ENCODE measurements at regions not wholly inside any gene's neighbourhood (a gene's known extent, or its start where the extent isn't known, plus 50 kb on each side); places are given as distances from the start of the nearest gene placed in this dataset.

DNA sequence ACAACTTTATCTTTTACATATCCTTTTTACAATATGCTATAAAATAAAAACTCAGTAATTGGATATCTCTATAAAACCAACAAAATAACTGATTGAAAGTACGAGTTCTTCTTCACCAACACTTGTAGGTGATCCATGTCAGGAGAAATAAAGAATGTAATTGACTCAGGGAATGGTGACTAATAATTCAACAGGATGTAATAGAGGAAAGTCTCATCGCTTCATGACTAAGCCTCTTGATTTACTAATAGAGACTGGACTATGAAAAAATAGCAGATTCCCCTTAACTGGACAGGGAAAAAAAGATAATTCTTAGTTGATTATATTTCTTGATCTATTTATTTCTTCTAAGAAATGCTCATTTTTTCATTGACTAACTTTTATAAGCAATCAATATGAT is 507.7 kb upstream of the PTGER4 start:
- no peak for TF ChIP-seq EP300 (IDR thresholded peaks at IDR 0.05)
- TF ChIP-seq, protein P1, sequence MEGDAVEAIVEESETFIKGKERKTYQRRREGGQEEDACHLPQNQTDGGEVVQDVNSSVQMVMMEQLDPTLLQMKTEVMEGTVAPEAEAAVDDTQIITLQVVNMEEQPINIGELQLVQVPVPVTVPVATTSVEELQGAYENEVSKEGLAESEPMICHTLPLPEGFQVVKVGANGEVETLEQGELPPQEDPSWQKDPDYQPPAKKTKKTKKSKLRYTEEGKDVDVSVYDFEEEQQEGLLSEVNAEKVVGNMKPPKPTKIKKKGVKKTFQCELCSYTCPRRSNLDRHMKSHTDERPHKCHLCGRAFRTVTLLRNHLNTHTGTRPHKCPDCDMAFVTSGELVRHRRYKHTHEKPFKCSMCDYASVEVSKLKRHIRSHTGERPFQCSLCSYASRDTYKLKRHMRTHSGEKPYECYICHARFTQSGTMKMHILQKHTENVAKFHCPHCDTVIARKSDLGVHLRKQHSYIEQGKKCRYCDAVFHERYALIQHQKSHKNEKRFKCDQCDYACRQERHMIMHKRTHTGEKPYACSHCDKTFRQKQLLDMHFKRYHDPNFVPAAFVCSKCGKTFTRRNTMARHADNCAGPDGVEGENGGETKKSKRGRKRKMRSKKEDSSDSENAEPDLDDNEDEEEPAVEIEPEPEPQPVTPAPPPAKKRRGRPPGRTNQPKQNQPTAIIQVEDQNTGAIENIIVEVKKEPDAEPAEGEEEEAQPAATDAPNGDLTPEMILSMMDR (IDR thresholded peaks at IDR 0.05) = no peak
- no peak for TF ChIP-seq POLR2AphosphoS5 (IDR thresholded peaks at IDR 0.05)
- TF ChIP-seq POLR2A (IDR thresholded peaks at IDR 0.05) = no peak
- WGBS = 88% methylated on average over 2 of the region's 2 CpGs
- no peaks in the 10 kb centered on the region for H3K4me1 ChIP-seq
- H3K9me3 ChIP-seq = peaks cover 7% of the 10 kb centered on the region
- DNase-seq (ENCODE audit: low spot score in 2 of 2) = no peak
- H3K36me3 ChIP-seq = no peaks in the 10 kb centered on the region
- no peak overlapping the region for H3K27ac ChIP-seq
- no peaks in the 10 kb centered on the region for H3K27me3 ChIP-seq
- no peak overlapping the region for H3K4me3 ChIP-seq

DNA sequence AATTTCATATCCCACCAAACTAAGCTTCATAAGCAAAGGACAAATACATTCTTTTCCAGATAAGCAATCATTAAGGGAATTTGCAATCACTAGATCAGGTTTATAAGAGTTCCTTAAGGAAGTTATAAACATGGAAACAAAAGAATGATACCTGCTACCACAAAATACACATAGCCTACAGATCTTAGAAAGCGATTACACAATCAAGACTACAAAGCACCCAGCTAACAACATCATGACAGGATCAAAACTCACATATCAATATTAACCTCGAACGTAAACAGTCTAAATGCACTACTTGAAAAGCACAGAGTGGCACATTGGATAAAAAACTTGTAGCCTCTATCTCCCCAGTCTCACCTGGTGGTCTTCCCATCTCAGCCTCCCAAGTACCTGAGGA is 512.4 kb upstream of the PTGER4 start:
- no peaks in the 10 kb centered on the region for H3K4me1 ChIP-seq
- H3K27ac ChIP-seq = no peak overlapping the region
- no peak overlapping the region for H3K4me3 ChIP-seq
- no peaks in the 10 kb centered on the region for H3K27me3 ChIP-seq
- no peak for DNase-seq (ENCODE audit: low spot score in 2 of 2)
- WGBS = 89% methylated on average over 3 of the region's 3 CpGs
- H3K36me3 ChIP-seq = no peaks in the 10 kb centered on the region
- H3K9me3 ChIP-seq = peaks cover 6% of the 10 kb centered on the region
- TF ChIP-seq EP300 (IDR thresholded peaks at IDR 0.05) (no peak), POLR2A (IDR thresholded peaks at IDR 0.05) (no peak), POLR2AphosphoS5 (IDR thresholded peaks at IDR 0.05) (no peak)
- TF ChIP-seq, protein P1 (IDR thresholded peaks at IDR 0.05) = no peak

DNA sequence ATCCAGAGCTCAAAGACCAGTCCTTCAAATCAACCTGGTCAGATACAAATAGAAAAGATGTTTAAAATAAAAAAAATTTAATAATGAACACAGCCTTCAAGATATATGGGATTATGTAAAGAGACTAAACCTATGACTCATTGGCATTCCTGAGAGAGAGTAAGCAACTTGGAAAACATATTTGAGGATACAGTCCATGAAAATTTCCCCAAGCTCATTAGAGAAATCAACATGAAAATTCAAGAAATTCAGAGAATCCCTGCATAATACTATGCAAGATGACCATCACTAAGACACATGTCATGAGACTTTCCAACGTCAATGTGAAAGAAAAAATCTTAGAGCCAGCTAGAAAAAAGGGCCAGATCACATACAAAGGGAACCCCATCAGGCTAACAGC is 512.9 kb upstream of the PTGER4 start:
- TF ChIP-seq POLR2A (IDR thresholded peaks at IDR 0.05) (no peak), EP300 (IDR thresholded peaks at IDR 0.05) (no peak), POLR2AphosphoS5 (IDR thresholded peaks at IDR 0.05) (no peak)
- TF ChIP-seq, protein P1 (IDR thresholded peaks at IDR 0.05) = no peak
- Histone ChIP-seq H3K27ac (no peak overlapping the region), H3K36me3 (no peaks in the 10 kb centered on the region), H3K4me3 (no peak overlapping the region), H3K4me1 (no peaks in the 10 kb centered on the region), H3K9me3 (peaks cover 6% of the 10 kb centered on the region), H3K27me3 (no peaks in the 10 kb centered on the region)
- DNase-seq (ENCODE audit: low spot score in 2 of 2) = no peak
- WGBS = 96% methylated on average over 1 of the region's 1 CpG

DNA sequence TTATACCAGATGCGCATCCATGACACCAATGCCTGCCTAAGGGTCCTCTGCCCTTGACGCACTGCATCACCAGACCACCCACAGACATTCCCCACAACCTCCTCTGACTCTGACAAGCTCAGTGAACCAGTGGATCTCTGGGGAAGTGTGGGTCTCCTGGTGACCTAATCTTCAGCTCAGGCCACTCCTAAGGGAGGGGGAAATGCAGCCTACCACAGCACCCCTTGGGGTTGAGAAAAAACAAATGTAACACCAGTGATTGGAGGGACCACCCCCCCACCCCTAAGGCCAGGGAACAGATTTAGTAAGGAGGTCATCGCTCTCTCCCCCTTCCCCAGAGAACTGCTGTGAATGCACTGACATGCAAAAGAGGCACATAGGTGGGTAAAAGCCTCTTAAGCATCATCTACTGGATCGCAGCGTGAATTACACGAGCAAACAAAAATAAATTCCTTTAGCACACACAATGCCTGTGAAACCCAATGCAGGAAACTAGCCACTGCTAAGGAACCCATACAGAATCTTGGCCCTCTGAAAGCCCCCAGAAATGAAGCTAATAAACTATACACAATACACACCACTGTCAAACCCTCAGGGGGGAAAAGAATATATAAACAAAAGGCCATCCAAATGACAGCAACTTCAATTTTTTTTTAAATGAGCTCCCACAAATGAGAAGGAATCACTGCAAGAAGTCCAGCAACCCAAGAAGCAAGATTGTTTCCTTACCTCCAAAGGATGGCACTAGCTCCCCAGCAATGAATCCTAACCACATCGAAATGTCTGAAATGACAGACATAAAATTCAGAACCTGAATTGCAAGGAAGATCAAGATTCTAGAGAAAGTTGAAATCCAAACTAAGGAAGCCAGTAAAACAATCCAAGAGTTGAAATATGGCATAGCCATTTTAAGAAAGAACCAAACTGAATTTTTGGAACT is 513.7 kb upstream of the PTGER4 start:
- Histone ChIP-seq H3K36me3 (no peaks in the 10 kb centered on the region), H3K27ac (no peak overlapping the region), H3K27me3 (no peaks in the 10 kb centered on the region), H3K4me1 (no peaks in the 10 kb centered on the region), H3K4me3 (no peak overlapping the region), H3K9me3 (peaks cover 6% of the 10 kb centered on the region)
- WGBS = 89% methylated on average over 6 of the region's 7 CpGs
- no peak for DNase-seq (ENCODE audit: low spot score in 2 of 2)
- TF ChIP-seq, protein P1 (IDR thresholded peaks at IDR 0.05) = no peak
- TF ChIP-seq EP300 (IDR thresholded peaks at IDR 0.05) (no peak), POLR2A (IDR thresholded peaks at IDR 0.05) (no peak), POLR2AphosphoS5 (IDR thresholded peaks at IDR 0.05) (no peak)

DNA sequence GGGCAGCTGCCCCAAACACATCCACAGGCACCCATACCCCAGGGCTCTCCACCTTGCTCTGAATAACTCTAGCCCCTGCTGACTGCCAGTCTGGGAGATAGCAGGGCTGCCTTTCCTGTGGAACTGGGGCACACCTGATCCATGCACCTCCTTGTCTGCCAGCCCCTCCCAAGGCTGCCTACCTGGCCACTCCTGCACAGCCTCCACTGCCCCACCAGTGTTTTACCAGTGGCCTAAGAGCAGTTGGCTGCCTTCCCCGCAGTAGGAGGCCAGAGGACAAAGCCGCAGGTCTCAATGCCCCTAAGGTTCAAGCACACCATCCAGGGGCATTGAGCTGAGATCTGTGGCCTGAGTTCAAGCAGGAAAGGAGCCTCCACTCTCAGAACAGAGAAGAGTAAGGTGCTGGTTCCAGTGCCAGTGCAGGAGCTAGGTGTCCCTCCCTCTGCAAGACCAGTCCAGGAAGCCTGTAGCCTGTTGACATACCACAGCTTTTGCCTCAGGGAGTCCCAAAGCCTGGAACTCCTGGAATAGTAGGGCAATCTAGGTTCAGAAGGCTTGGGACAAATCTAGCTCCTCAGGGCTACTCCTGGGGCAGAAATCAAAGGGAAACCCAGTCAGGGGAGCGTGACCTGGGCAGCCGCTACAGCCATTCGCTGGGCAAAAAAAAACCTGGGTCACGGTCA is 514.5 kb upstream of the PTGER4 start:
- H3K9me3 ChIP-seq = peaks cover under 1% of the 10 kb centered on the region
- 96% methylated on average over 6 of the region's 6 CpGs for WGBS
- H3K4me1 ChIP-seq = no peaks in the 10 kb centered on the region
- no peaks in the 10 kb centered on the region for H3K27me3 ChIP-seq
- no peak for DNase-seq (ENCODE audit: low spot score in 2 of 2)
- TF ChIP-seq POLR2AphosphoS5 (IDR thresholded peaks at IDR 0.05) = no peak
- no peak for TF ChIP-seq POLR2A (IDR thresholded peaks at IDR 0.05)
- no peak for TF ChIP-seq EP300 (IDR thresholded peaks at IDR 0.05)
- TF ChIP-seq, protein P1 (IDR thresholded peaks at IDR 0.05) = no peak
- H3K27ac ChIP-seq = no peak overlapping the region
- no peaks in the 10 kb centered on the region for H3K36me3 ChIP-seq
- no peak overlapping the region for H3K4me3 ChIP-seq
